Nephron (organoid): ENCODE measurements at regions not wholly inside any gene's neighbourhood (a gene's known extent, or its start where the extent isn't known, plus 50 kb on each side); places are given as distances from the start of the nearest gene placed in this dataset.

Source experiments
- H3K27ac Mint-ChIP-seq, 3 experiments: 2 replicates each; pipeline ENCODE4 v1.8.0; 2020; ENCODE audit warnings: mixed read lengths in 3 of 3, mild to moderate bottlenecking in 2 of 3, moderate library complexity in 1 of 3
- H3K27me3 Mint-ChIP-seq: 2 replicates; pipeline ENCODE4 v1.8.0; 2021; ENCODE audit warnings: low read depth, mild to moderate bottlenecking, moderate library complexity, mixed read lengths
- H3K36me3 Mint-ChIP-seq: 2 replicates; pipeline ENCODE4 v1.8.0; 2020; ENCODE audit warnings: low read depth, mixed read lengths
- H3K4me1 Mint-ChIP-seq: 2 replicates; pipeline ENCODE4 v1.8.0; 2020; ENCODE audit warnings: mixed read lengths
- H3K4me3 Mint-ChIP-seq, 3 experiments: 2 replicates each; pipeline ENCODE4 v1.8.0; 2020; ENCODE audit warnings: mild to moderate bottlenecking in 3 of 3, mixed read lengths in 3 of 3, moderate library complexity in 2 of 3
- H3K9me3 Mint-ChIP-seq: 2 replicates; pipeline ENCODE4 v1.8.0; 2020; ENCODE audit warnings: mixed read lengths
- CTCF ChIP-seq, 3 experiments: fragments of 200-600 bp; sonication (generic); IDR thresholded peaks; one replicate each; pipeline ENCODE4 v1.5.0; 2021; ENCODE audit warnings: antibody characterized with exemption in 3 of 3; ENCODE audit not compliant: unreplicated experiment in 3 of 3

DNA sequence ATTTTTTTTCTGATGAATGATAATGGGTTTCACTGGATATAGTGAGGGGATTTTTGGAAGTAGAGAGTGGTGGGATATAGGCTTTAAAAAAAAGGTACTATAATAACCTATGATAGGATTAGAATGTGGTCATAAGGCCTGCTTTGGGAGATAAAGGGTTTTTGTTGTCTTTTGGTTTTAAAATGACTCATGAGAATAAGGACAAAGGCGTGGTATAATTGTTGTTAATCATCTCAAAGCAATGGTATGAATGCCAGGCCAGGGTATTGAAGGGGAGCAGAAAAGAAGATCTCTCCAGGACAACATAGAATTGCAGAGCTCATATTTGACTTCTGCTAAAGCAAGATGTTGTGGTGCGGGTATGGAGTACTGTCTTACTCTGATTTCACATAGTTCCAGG lies 579.4 kb downstream of the JRKL start:
- H3K27ac Mint-ChIP-seq, result no peak overlapping the region
- no peak for TF ChIP-seq CTCF (IDR thresholded peaks at IDR 0.05; ENCODE audit: unreplicated experiment in 3 of 3)

GRCh38 chr11:96978751-96979150 lies 588.9 kb downstream of the JRKL start:
- no peaks in the 10 kb centered on the region for H3K4me1 Mint-ChIP-seq
- no peaks in the 10 kb centered on the region for H3K27me3 Mint-ChIP-seq
- TF ChIP-seq CTCF (IDR thresholded peaks at IDR 0.05; ENCODE audit: unreplicated experiment in 3 of 3), result no peak
- H3K27ac Mint-ChIP-seq, result no peak overlapping the region
- peaks cover 3% of the 10 kb centered on the region for H3K9me3 Mint-ChIP-seq
- H3K36me3 Mint-ChIP-seq, result no peaks in the 10 kb centered on the region
- H3K4me3 Mint-ChIP-seq, result no peak overlapping the region

More for the DNA sequence above, 579.4 kb downstream of the JRKL start:
- Mint-ChIP-seq H3K27me3 (no peaks in the 10 kb centered on the region), H3K9me3 (no peaks in the 10 kb centered on the region), H3K4me3 (no peak overlapping the region), H3K4me1 (no peaks in the 10 kb centered on the region), H3K36me3 (no peaks in the 10 kb centered on the region)

DNA sequence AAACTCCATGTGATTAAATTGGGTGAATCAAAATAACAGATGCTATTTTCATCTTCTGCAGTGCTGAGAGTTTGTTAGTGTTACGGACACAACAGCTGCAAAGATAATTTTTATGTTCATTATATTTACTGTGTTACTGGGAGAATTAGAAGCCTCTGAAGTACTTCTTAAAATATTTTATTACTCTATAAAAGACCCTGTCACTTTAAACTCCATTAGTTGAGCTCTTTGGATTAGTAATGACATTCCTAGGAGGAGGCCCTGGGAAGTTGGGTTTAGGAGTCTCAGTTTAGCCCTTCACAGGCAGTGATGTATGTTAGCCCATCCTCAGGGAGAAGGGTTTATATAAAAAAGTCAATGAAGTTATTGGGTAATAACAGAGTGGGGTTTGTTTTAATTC lies 596.7 kb downstream of the JRKL start:
- no peak overlapping the region for H3K27ac Mint-ChIP-seq
- no peaks in the 10 kb centered on the region for H3K36me3 Mint-ChIP-seq
- no peaks in the 10 kb centered on the region for H3K27me3 Mint-ChIP-seq
- H3K9me3 Mint-ChIP-seq, result no peaks in the 10 kb centered on the region
- TF ChIP-seq CTCF (IDR thresholded peaks at IDR 0.05; ENCODE audit: unreplicated experiment in 3 of 3), result no peak
- no peak overlapping the region for H3K4me3 Mint-ChIP-seq
- peaks cover 19% of the 10 kb centered on the region for H3K4me1 Mint-ChIP-seq

GRCh38 chr11:96990914-96991313 lies 601.1 kb downstream of the JRKL start:
- TF ChIP-seq CTCF (IDR thresholded peaks at IDR 0.05; ENCODE audit: unreplicated experiment in 3 of 3), result no peak
- no peak overlapping the region for H3K4me3 Mint-ChIP-seq
- peaks cover 19% of the 10 kb centered on the region for H3K4me1 Mint-ChIP-seq
- no peaks in the 10 kb centered on the region for H3K27me3 Mint-ChIP-seq
- H3K9me3 Mint-ChIP-seq, result no peaks in the 10 kb centered on the region
- no peak overlapping the region for H3K27ac Mint-ChIP-seq
- H3K36me3 Mint-ChIP-seq, result no peaks in the 10 kb centered on the region

DNA sequence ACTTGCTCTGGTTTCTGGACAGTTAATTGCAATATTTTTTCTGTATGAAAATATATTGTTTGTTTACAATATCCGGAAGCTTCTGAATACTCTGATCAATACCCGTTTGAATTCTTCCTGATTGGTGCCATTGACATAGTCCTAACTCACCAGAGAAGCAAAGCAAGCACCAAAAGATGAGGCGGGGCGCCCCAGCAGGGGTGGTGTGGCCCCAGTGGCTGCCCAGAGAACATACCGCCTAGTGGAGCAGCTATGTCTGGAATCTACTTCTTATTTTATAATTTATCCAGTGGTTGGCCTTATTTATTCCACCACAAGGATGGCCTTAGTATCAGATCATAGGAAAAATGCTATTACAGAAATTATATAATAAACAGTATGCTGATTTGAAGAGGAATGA lies 610.7 kb downstream of the JRKL start:
- TF ChIP-seq CTCF (IDR thresholded peaks at IDR 0.05; ENCODE audit: unreplicated experiment in 3 of 3), result no peak
- Mint-ChIP-seq H3K27ac (no peak overlapping the region), H3K36me3 (no peaks in the 10 kb centered on the region), H3K27me3 (no peaks in the 10 kb centered on the region), H3K9me3 (no peaks in the 10 kb centered on the region), H3K4me3 (no peak overlapping the region), H3K4me1 (no peaks in the 10 kb centered on the region)

GRCh38 chr11:97007283-97007682 lies 617.5 kb downstream of the JRKL start:
- Mint-ChIP-seq H3K4me3 (no peak overlapping the region), H3K27me3 (no peaks in the 10 kb centered on the region), H3K4me1 (no peaks in the 10 kb centered on the region), H3K36me3 (no peaks in the 10 kb centered on the region), H3K9me3 (no peaks in the 10 kb centered on the region), H3K27ac (no peak overlapping the region)
- TF ChIP-seq CTCF (IDR thresholded peaks at IDR 0.05; ENCODE audit: unreplicated experiment in 3 of 3), result no peak
